Uterus (tissue), 2 donors: ENCODE measurements at regions not wholly inside any gene's neighbourhood (a gene's known extent, or its start where the extent isn't known, plus 50 kb on each side); places are given as distances from the start of the nearest gene placed in this dataset.

ENCODE experiments used
- CTCF ChIP-seq, 4 experiments: fragments of 200-600 bp in 2 of 4; fragments of 450-650 bp in 2 of 4; sonication (generic) in 2 of 4; IDR thresholded peaks; one replicate each; pipeline ENCODE4 v1.5.1; 2016 to 2019; ENCODE audit warnings: antibody characterized with exemption in 4 of 4, mild to moderate bottlenecking in 2 of 4, moderate library complexity in 1 of 4
- POLR2A ChIP-seq, 2 donors: fragments of 450-650 bp; IDR thresholded peaks; one replicate each; pipeline ENCODE4 v1.6.1; 2016; ENCODE audit warnings: antibody characterized with exemption in 2 of 2, mild to moderate bottlenecking in 1 of 2, moderate library complexity in 1 of 2

- TF ChIP-seq CTCF (IDR thresholded peaks at IDR 0.05) = no peak
- TF ChIP-seq POLR2A (IDR thresholded peaks at IDR 0.05) = no peak
These were observed 343.7 kb upstream of the NOVA1 start for GRCh38 chr14:26941521-26941920.
